ENCODE measurements at regions not wholly inside any gene's neighbourhood (a gene's known extent, or its start where the extent isn't known, plus 50 kb on each side); places are given as distances from the start of the nearest gene placed in this dataset.

- 61 to 70% methylated on average over 3 of the region's 3 CpGs for WGBS, 2 donors (ENCODE audit: low coverage in 1 of 2)
- DNase-seq, result no peak
- H3K9me3 ChIP-seq, result no peaks in the 10 kb centered on the region
- intact Hi-C loops (cut with DNase I; ENCODE audit: low total_unique reads) (no loop called here), in situ Hi-C loops (cut with MboI; ENCODE audit: low pct_ligation_motif_present in 1 of 4, low pct_unique_long_range_greater_than_20kb in 1 of 4, low sequenced_read_pairs in 3 of 4) (no loop called here)
- H3K4me3 ChIP-seq, result no peak overlapping the region
- TF ChIP-seq POLR2A (IDR thresholded peaks at IDR 0.05) (no peak), CTCF (IDR thresholded peaks at IDR 0.05) (no peak), EP300 (IDR thresholded peaks at IDR 0.05; ENCODE audit: low read depth) (no peak), POLR2AphosphoS5 (IDR thresholded peaks at IDR 0.05) (no peak)
- H3K4me1 ChIP-seq, result no peaks in the 10 kb centered on the region
- H3K27ac ChIP-seq, result no peak overlapping the region
- no peaks in the 10 kb centered on the region for H3K36me3 ChIP-seq
- H3K27me3 ChIP-seq, result no peaks in the 10 kb centered on the region
Observed at GRCh38 chr18:60153376-60153775, 219.2 kb downstream of the MC4R start.

- H3K4me1 ChIP-seq, result no peaks in the 10 kb centered on the region
- TF ChIP-seq POLR2A (IDR thresholded peaks at IDR 0.05), result no peak
- no peak for TF ChIP-seq POLR2AphosphoS5 (IDR thresholded peaks at IDR 0.05)
- H3K36me3 ChIP-seq, result no peaks in the 10 kb centered on the region
- 86 to 93% methylated on average over 3 to 5 of the region's 5 CpGs for WGBS, 2 donors (ENCODE audit: low coverage in 1 of 2)
- no peaks in the 10 kb centered on the region for H3K27me3 ChIP-seq
- in situ Hi-C loops (cut with MboI; ENCODE audit: low pct_ligation_motif_present in 1 of 4, low pct_unique_long_range_greater_than_20kb in 1 of 4, low sequenced_read_pairs in 3 of 4) (no loop called here), intact Hi-C loops (cut with DNase I; ENCODE audit: low total_unique reads) (no loop called here)
- no peak for DNase-seq
- no peak overlapping the region for H3K27ac ChIP-seq
- H3K4me3 ChIP-seq, result no peak overlapping the region
- no peaks in the 10 kb centered on the region for H3K9me3 ChIP-seq
Observed at GRCh38 chr18:60149316-60149715, 223.3 kb downstream of the MC4R start.

- H3K27me3 ChIP-seq, result no peaks in the 10 kb centered on the region
- no peaks in the 10 kb centered on the region for H3K36me3 ChIP-seq
- intact Hi-C loops (cut with DNase I; ENCODE audit: low total_unique reads) (no loop called here), in situ Hi-C loops (cut with MboI; ENCODE audit: low pct_ligation_motif_present in 1 of 4, low pct_unique_long_range_greater_than_20kb in 1 of 4, low sequenced_read_pairs in 3 of 4) (no loop called here)
- H3K4me3 ChIP-seq, result no peak overlapping the region
- 60 to 63% methylated on average over 2 to 5 of the region's 5 CpGs for WGBS, 2 donors (ENCODE audit: low coverage in 1 of 2)
- DNase-seq, result no peak
- no peaks in the 10 kb centered on the region for H3K9me3 ChIP-seq
- no peak overlapping the region for H3K27ac ChIP-seq
- TF ChIP-seq POLR2AphosphoS5 (IDR thresholded peaks at IDR 0.05) (no peak), EP300 (IDR thresholded peaks at IDR 0.05; ENCODE audit: low read depth) (no peak), POLR2A (IDR thresholded peaks at IDR 0.05) (no peak), CTCF (IDR thresholded peaks at IDR 0.05) (no peak)
- H3K4me1 ChIP-seq, result no peaks in the 10 kb centered on the region
Observed at GRCh38 chr18:60147323-60147722, 225.3 kb downstream of the MC4R start.

- in situ Hi-C loops (cut with MboI; ENCODE audit: low pct_ligation_motif_present in 1 of 4, low pct_unique_long_range_greater_than_20kb in 1 of 4, low sequenced_read_pairs in 3 of 4) (no loop called here), intact Hi-C loops (cut with DNase I; ENCODE audit: low total_unique reads) (no loop called here)
- DNase-seq, result no peak
- Histone ChIP-seq H3K27me3 (no peaks in the 10 kb centered on the region), H3K9me3 (no peaks in the 10 kb centered on the region), H3K4me1 (no peaks in the 10 kb centered on the region), H3K27ac (no peak overlapping the region), H3K4me3 (no peak overlapping the region), H3K36me3 (no peaks in the 10 kb centered on the region)
- WGBS, 2 donors (ENCODE audit: low coverage in 1 of 2), result 83% methylated on average over 11 of the region's 11 CpGs; no CpG with 5 or more reads in 1 of the 2 donors
- TF ChIP-seq CTCF (IDR thresholded peaks at IDR 0.05) (no peak), POLR2A (IDR thresholded peaks at IDR 0.05) (no peak), POLR2AphosphoS5 (IDR thresholded peaks at IDR 0.05) (no peak), EP300 (IDR thresholded peaks at IDR 0.05; ENCODE audit: low read depth) (no peak)
Observed at GRCh38 chr18:60146220-60146960, 226.2 kb downstream of the MC4R start.

GRCh38 chr18:60145776-60146175 is 226.8 kb downstream of the MC4R start:
- WGBS, 2 donors (ENCODE audit: low coverage in 1 of 2), result 70 to 83% methylated on average over 1 to 2 of the region's 2 CpGs
- Histone ChIP-seq H3K27ac (no peak overlapping the region), H3K27me3 (no peaks in the 10 kb centered on the region), H3K36me3 (no peaks in the 10 kb centered on the region), H3K4me1 (no peaks in the 10 kb centered on the region), H3K4me3 (no peak overlapping the region), H3K9me3 (no peaks in the 10 kb centered on the region)
- intact Hi-C loops (cut with DNase I; ENCODE audit: low total_unique reads) (no loop called here), in situ Hi-C loops (cut with MboI; ENCODE audit: low pct_ligation_motif_present in 1 of 4, low pct_unique_long_range_greater_than_20kb in 1 of 4, low sequenced_read_pairs in 3 of 4) (no loop called here)
- DNase-seq, result no peak
- TF ChIP-seq POLR2A (IDR thresholded peaks at IDR 0.05), result no peak
- TF ChIP-seq EP300 (IDR thresholded peaks at IDR 0.05; ENCODE audit: low read depth), result no peak
- no peak for TF ChIP-seq CTCF (IDR thresholded peaks at IDR 0.05)
